OCI-LY1 (cell line): ENCODE measurements at regions not wholly inside any gene's neighbourhood (a gene's known extent, or its start where the extent isn't known, plus 50 kb on each side); places are given as distances from the start of the nearest gene placed in this dataset.

Source experiments
- CTCF ChIP-seq: fragments of 200-600 bp; sonication (generic), shearing (Covaris generic); IDR thresholded peaks from 2 replicates; pipeline ENCODE4 v1.5.1; 2017; ENCODE audit warnings: mild to moderate bottlenecking, antibody characterized with exemption, low read length, moderate library complexity, mixed read lengths
- EZH2 ChIP-seq: fragments of 200-600 bp; sonication (generic), shearing (Covaris generic); IDR thresholded peaks from 2 replicates; pipeline ENCODE4 v1.8.0; 2017; ENCODE audit warnings: borderline replicate concordance, mixed run types, mild to moderate bottlenecking, antibody characterized with exemption, low read length, moderate library complexity, mixed read lengths

- TF ChIP-seq CTCF: no peak
- no peak for TF ChIP-seq EZH2
These were observed 596.1 kb downstream of the QKI start for GRCh38 chr6:164010441-164011103.
